ENCODE measurements at regions not wholly inside any gene's neighbourhood (a gene's known extent, or its start where the extent isn't known, plus 50 kb on each side); places are given as distances from the start of the nearest gene placed in this dataset.
"Not testable (repeated sequence)": the region's sequence is repeated elsewhere in the genome, so short reads cannot be mapped to it uniquely, and the experiment has no call there.

DNA sequence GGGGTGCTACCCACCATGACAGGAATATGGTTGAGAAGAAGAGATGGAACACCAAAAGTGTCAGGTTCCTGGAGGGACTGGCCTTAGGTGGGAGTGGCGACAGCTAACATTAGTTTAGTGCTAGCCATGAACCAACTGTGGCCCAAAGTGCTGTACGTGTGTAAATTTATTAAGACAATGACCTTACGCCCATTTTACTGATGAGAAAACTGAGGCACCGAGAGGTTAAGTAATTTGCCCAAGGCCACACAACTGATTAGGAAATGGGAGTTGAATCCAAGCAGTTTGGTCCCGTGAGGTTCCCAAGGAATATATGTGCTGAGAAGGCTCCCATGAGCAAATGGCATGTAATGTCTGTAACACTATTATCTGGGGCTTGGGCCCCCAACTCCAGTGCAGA lies 109.5 kb upstream of the SLC1A4 start:
- TF ChIP-seq, protein P1, sequence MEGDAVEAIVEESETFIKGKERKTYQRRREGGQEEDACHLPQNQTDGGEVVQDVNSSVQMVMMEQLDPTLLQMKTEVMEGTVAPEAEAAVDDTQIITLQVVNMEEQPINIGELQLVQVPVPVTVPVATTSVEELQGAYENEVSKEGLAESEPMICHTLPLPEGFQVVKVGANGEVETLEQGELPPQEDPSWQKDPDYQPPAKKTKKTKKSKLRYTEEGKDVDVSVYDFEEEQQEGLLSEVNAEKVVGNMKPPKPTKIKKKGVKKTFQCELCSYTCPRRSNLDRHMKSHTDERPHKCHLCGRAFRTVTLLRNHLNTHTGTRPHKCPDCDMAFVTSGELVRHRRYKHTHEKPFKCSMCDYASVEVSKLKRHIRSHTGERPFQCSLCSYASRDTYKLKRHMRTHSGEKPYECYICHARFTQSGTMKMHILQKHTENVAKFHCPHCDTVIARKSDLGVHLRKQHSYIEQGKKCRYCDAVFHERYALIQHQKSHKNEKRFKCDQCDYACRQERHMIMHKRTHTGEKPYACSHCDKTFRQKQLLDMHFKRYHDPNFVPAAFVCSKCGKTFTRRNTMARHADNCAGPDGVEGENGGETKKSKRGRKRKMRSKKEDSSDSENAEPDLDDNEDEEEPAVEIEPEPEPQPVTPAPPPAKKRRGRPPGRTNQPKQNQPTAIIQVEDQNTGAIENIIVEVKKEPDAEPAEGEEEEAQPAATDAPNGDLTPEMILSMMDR (IDR thresholded peaks at IDR 0.05; ENCODE audit: control extremely low read depth, extremely low read depth, low read depth, missing control alignments): no peak
- ChIA-PET CTCF (interaction anchor here (0.9 to 2.2 kb wide), 4 partner anchors 7 to 234 kb away, joined by 4 to 7 read pairs (median 4); no protein-coding TSS in a partner anchor), POLR2A (no interaction called here)
- no peak for DNase-seq (ENCODE audit: extremely low spot score)

DNA sequence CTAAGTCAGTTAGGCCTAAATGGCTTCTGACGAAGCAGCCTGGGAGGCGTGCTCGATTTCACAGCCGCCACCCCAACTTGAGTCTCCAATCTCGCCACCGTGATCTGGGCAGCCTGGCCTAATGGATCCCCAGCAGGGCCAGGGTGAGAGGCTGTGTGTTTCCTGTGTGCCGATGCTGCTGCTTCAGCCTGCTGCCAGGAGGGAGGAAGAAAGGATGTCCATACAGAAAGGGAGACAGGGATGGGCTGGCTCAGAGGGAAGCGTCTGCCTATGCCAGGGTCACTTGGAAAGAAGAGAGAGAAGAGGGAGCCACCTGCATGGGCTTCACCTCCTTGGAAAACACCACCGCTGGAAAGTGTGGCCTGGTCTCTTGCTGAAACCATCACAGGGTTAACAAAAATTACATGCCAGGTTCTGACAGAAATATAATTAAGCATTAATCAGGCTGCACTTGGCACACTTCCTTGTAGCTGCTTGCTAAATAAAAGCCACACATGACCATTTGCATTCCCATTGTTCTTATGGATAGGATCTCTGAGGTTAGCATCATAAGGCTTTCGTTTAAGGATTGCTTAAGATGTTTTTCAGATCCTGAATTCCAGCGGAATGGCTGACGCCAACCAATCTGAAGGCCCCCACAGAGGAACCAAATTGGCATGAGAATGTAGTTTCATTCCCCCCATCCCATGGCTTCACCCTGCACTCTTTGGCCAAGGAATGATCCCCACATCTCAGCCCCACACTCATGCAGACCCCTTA lies 108.8 kb upstream of the SLC1A4 start:
- ChIA-PET CTCF (interaction anchor here (1.5 to 2.2 kb wide), 2 partner anchors 26 to 234 kb away, joined by 3 to 7 read pairs; no protein-coding TSS in a partner anchor), POLR2A (no interaction called here)

DNA sequence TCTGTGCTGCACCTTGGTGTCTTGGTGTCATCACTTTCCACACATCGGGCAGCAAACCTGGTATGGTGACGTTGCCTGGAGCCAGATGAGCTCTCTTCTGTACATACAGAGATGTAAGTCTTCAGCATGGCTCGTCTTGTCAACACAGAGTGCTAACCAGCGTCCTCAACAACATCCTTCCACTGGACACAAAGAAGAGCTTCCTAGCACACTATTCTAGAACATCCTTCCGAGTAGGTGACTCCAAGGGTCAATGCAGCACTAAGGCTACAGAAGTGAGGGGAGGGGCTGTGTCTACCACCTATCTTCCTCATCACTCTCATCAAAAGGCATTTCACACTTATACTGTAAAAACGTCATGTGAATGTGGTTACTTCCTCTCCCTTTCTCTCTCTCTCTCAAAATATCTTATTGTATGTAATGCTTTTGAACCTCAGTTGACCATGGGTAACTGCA lies 108.1 kb upstream of the SLC1A4 start:
- TF ChIP-seq, protein P1 (IDR thresholded peaks at IDR 0.05; ENCODE audit: control extremely low read depth, extremely low read depth, low read depth, missing control alignments): no peak
- no peak for DNase-seq (ENCODE audit: extremely low spot score)
- POLR2A ChIA-PET: no interaction called here
- CTCF ChIA-PET: interaction anchor here (1.5 kb wide), 1 partner anchor 235 kb away, joined by 3 read pairs; no protein-coding TSS in a partner anchor

More for the DNA sequence above, 108.8 kb upstream of the SLC1A4 start:
- DNase-seq (ENCODE audit: extremely low spot score): no peak
- TF ChIP-seq, protein P1 (IDR thresholded peaks at IDR 0.05; ENCODE audit: control extremely low read depth, extremely low read depth, low read depth, missing control alignments): no peak

DNA sequence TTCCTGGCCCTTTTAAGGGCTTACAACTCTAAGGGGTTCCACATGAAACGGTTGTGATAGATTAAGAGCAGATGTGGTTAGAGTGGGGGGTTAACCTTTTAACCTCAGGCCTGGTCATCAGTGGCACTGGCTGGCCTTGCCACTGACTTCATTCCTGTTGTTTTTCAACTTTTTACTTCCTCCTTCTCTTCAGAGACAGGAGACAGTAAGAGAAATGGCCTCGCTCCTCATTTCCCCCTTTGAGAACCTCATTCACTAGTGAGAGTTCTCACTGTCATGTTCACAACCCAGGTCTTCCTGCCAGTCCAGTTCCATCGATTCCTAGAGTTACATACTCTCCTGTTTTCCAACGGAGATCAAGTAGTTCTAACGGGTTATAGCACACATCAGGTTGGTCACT lies 101.6 kb upstream of the SLC1A4 start:
- TF ChIP-seq, protein P1 (IDR thresholded peaks at IDR 0.05; ENCODE audit: control extremely low read depth, extremely low read depth, low read depth, missing control alignments): no peak
- CTCF ChIA-PET: interaction anchor here (1.7 kb wide), 1 partner anchor 9 kb away, joined by 5 read pairs; no protein-coding TSS in a partner anchor
- DNase-seq (ENCODE audit: extremely low spot score): no peak
- POLR2A ChIA-PET: no interaction called here

DNA sequence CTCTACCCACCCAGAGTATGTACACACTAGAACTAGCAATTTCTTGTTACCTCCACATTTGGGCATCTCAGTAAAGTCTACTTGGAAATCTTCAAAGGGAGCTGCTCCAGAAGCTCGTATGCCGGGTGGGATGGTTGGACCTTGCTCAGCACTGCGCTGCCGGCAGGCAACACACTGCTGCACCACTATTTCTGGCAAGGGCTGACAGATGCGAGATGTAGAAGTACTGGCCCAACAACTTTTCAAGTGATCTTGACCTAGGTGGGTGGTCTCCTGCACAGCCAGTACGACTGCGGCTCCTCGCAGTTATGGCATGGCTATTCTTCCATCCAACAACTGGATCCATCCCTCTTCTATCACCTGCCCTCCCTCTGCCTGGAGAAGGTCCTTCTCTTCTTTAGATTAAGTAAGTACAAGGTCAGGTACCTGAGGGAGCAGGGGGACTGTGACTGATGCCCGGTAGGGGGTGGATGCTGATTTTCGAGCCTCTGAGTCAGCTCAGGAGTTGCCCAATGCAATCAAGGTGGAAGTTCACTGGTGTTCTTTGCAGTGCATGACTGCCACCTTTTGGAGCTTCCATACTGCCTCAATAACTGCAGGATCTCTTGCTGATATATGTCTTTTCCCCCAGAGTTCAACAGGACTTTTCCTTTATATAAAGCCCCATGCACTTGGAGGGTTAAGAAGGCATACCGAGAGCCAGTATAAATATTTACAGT lies 100.4 kb upstream of the SLC1A4 start:
- CTCF ChIA-PET: interaction anchor here (1.2 kb wide), 1 partner anchor 29 kb away, joined by 3 read pairs; no protein-coding TSS in a partner anchor
- DNase-seq (ENCODE audit: extremely low spot score): no peak
- TF ChIP-seq, protein P1 (IDR thresholded peaks at IDR 0.05; ENCODE audit: control extremely low read depth, extremely low read depth, low read depth, missing control alignments): no peak
- POLR2A ChIA-PET: no interaction called here

DNA sequence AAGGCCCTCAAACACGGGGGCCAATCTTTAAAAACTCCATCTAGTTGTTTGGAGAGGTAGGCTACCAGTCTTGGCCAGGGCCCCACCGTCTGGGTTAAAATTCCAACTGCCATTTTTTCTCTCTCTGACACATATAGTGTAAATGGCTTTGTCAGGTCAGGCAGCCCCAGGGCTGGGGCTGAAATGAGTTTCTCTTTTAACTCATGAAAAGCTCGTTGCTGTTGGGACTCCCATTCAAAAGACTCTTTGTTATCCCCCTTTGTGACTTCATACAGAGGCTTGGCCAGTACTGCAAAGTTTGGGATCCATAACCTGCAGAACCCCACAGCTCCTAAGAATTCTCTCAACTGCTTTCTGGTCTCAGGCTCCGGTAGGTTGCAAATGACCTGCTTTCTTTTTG lies 99.4 kb upstream of the SLC1A4 start:
- POLR2A ChIA-PET: no interaction called here

DNA sequence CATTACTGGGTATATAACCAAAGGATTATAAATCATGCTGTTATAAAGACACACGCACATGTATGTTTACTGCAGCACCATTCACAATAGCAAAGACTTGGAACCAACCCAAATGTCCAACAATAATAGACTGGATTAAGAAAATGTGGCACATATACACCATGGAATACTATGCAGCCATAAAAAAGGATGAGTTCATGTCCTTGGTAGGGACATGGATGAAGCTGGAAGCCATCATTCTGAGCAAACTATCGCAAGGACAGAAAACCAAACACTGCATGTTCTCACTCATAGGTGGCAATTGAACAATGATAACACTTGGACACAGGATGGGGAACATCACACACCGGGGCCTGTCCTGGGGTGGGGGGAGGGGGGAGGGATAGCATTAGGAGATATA lies 92.6 kb upstream of the SLC1A4 start:
- DNase-seq (ENCODE audit: extremely low spot score); CTCF ChIA-PET: not testable (repeated sequence)
- POLR2A ChIA-PET: interaction anchor here (0.6 kb wide), 1 partner anchor 289 kb away, joined by 3 read pairs; no protein-coding TSS in a partner anchor

More for the DNA sequence above, 99.4 kb upstream of the SLC1A4 start:
- TF ChIP-seq, protein P1 (IDR thresholded peaks at IDR 0.05; ENCODE audit: control extremely low read depth, extremely low read depth, low read depth, missing control alignments): no peak
- CTCF ChIA-PET: interaction anchor here (1.6 kb wide), 1 partner anchor 33 kb away, joined by 3 read pairs; no protein-coding TSS in a partner anchor
- DNase-seq (ENCODE audit: extremely low spot score): no peak
